ENCODE measurements at regions not wholly inside any gene's neighbourhood (a gene's known extent, or its start where the extent isn't known, plus 50 kb on each side); places are given as distances from the start of the nearest gene placed in this dataset.

DNA sequence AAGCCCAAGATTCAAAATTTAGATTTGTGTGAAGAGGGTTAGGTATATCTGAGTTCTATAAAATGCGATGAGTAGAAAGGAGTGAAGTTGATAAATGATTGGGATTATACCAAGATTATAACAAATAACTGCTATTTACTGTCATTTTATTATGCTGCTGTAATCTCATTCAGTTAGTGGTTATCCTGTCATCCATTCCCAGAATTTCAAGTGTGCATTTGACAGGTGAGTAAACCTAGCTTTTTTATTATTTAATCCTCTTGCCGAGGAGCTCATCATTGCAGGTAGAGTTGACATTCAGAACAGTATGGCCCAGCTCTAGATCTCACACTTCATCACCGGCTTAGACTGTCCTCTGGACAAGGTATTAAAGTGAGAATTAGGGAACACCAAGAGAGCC, 1146.2 kb downstream of the CDH11 start:
- no TSS peak for BruUV-seq (replicated peaks)
- DNase-seq (ENCODE audit: low read depth, low spot score) (no peak), ATAC-seq (no peak)
- CTCF ChIA-PET = no interaction called here
- Histone ChIP-seq H3K27ac (ENCODE audit: low read length) (no peak overlapping the region), H3K9me3 (ENCODE audit: control insufficient read depth, insufficient read depth, low read depth, low read length) (no peaks in the 10 kb centered on the region), H3K4me3 (ENCODE audit: low read depth in 2 of 2, low read length in 2 of 2) (no peak overlapping the region), H3K4me1 (ENCODE audit: control insufficient read depth, insufficient read depth, low read length) (no peaks in the 10 kb centered on the region), H3K36me3 (ENCODE audit: control insufficient read depth, insufficient read depth, low read length) (no peaks in the 10 kb centered on the region), H3K27me3 (ENCODE audit: control insufficient read depth, insufficient read depth, low read length) (no peaks in the 10 kb centered on the region)
- POLR2A ChIA-PET = no interaction called here
- intact Hi-C loops (cut with micrococcal nuclease; ENCODE audit: unreplicated experiment) (no loop called here), in situ Hi-C loops (cut with HindIII; ENCODE audit: low pct_unique_long_range_greater_than_20kb, low sequenced_read_pairs) (no loop called here)
- TF ChIP-seq SIN3A (IDR thresholded peaks at IDR 0.05; ENCODE audit: borderline replicate concordance, insufficient read depth, low read depth, low read length) (no peak), TCF7L2 (IDR thresholded peaks at IDR 0.05; ENCODE audit: low read depth, low read length) (no peak), POLR2AphosphoS5 (IDR thresholded peaks at IDR 0.05; ENCODE audit: low read depth, low read length) (no peak)
- TF ChIP-seq, protein P1, sequence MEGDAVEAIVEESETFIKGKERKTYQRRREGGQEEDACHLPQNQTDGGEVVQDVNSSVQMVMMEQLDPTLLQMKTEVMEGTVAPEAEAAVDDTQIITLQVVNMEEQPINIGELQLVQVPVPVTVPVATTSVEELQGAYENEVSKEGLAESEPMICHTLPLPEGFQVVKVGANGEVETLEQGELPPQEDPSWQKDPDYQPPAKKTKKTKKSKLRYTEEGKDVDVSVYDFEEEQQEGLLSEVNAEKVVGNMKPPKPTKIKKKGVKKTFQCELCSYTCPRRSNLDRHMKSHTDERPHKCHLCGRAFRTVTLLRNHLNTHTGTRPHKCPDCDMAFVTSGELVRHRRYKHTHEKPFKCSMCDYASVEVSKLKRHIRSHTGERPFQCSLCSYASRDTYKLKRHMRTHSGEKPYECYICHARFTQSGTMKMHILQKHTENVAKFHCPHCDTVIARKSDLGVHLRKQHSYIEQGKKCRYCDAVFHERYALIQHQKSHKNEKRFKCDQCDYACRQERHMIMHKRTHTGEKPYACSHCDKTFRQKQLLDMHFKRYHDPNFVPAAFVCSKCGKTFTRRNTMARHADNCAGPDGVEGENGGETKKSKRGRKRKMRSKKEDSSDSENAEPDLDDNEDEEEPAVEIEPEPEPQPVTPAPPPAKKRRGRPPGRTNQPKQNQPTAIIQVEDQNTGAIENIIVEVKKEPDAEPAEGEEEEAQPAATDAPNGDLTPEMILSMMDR (IDR thresholded peaks at IDR 0.05) = no peak
- TF ChIP-seq, protein P2, sequence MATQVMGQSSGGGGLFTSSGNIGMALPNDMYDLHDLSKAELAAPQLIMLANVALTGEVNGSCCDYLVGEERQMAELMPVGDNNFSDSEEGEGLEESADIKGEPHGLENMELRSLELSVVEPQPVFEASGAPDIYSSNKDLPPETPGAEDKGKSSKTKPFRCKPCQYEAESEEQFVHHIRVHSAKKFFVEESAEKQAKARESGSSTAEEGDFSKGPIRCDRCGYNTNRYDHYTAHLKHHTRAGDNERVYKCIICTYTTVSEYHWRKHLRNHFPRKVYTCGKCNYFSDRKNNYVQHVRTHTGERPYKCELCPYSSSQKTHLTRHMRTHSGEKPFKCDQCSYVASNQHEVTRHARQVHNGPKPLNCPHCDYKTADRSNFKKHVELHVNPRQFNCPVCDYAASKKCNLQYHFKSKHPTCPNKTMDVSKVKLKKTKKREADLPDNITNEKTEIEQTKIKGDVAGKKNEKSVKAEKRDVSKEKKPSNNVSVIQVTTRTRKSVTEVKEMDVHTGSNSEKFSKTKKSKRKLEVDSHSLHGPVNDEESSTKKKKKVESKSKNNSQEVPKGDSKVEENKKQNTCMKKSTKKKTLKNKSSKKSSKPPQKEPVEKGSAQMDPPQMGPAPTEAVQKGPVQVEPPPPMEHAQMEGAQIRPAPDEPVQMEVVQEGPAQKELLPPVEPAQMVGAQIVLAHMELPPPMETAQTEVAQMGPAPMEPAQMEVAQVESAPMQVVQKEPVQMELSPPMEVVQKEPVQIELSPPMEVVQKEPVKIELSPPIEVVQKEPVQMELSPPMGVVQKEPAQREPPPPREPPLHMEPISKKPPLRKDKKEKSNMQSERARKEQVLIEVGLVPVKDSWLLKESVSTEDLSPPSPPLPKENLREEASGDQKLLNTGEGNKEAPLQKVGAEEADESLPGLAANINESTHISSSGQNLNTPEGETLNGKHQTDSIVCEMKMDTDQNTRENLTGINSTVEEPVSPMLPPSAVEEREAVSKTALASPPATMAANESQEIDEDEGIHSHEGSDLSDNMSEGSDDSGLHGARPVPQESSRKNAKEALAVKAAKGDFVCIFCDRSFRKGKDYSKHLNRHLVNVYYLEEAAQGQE (IDR thresholded peaks at IDR 0.05; ENCODE audit: insufficient read depth in 1 of 2, low read depth in 2 of 2, low read length in 1 of 2) = no peak

DNA sequence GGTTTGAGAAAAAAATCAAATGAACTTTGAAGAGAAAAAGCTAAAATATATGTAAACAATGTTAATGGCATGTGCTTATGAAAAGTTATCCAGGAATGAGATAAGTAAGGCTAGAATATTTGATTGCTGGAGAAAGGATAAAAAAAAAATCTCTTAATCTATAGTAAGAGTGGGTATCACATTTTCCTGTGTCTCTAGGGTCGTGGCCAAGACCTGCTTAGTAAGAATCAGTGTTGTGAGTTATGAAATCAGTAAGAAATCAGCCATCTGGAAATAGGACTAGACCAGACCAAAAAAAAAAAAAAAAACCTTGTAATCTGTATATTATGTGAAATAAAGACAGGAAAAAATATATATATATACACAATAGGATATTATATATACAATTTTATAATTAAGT, 1153.9 kb downstream of the CDH11 start:
- ChIA-PET CTCF (no interaction called here), POLR2A (no interaction called here)
- Histone ChIP-seq H3K4me3 (ENCODE audit: low read depth in 2 of 2, low read length in 2 of 2) (no peak overlapping the region), H3K27ac (ENCODE audit: low read length) (no peak overlapping the region), H3K27me3 (ENCODE audit: control insufficient read depth, insufficient read depth, low read length) (no peaks in the 10 kb centered on the region), H3K36me3 (ENCODE audit: control insufficient read depth, insufficient read depth, low read length) (no peaks in the 10 kb centered on the region), H3K9me3 (ENCODE audit: control insufficient read depth, insufficient read depth, low read depth, low read length) (no peaks in the 10 kb centered on the region), H3K4me1 (ENCODE audit: control insufficient read depth, insufficient read depth, low read length) (no peaks in the 10 kb centered on the region)
- no peak for ATAC-seq
- DNase-seq (ENCODE audit: low read depth, low spot score) = no peak
- in situ Hi-C loops (cut with HindIII; ENCODE audit: low pct_unique_long_range_greater_than_20kb, low sequenced_read_pairs) = no loop called here
- intact Hi-C loops (cut with micrococcal nuclease; ENCODE audit: unreplicated experiment) = no loop called here
- no peak for TF ChIP-seq TCF7L2 (IDR thresholded peaks at IDR 0.05; ENCODE audit: low read depth, low read length)
- TF ChIP-seq, protein P2 (IDR thresholded peaks at IDR 0.05; ENCODE audit: insufficient read depth in 1 of 2, low read depth in 2 of 2, low read length in 1 of 2) = no peak
- no peak for TF ChIP-seq SIN3A (IDR thresholded peaks at IDR 0.05; ENCODE audit: borderline replicate concordance, insufficient read depth, low read depth, low read length)
- TF ChIP-seq POLR2AphosphoS5 (IDR thresholded peaks at IDR 0.05; ENCODE audit: low read depth, low read length) = no peak
- TF ChIP-seq, protein P1 (IDR thresholded peaks at IDR 0.05) = no peak
- no TSS peak for BruUV-seq (replicated peaks)
